GM19035 (cell line): ENCODE measurements at regions not wholly inside any gene's neighbourhood (a gene's known extent, or its start where the extent isn't known, plus 50 kb on each side); places are given as distances from the start of the nearest gene placed in this dataset.

Experiments used
- ATAC-seq: cut with Tn5 transposase; IDR thresholded peaks from one replicate; pipeline ENCODE4 v1.9.1; 2021; ENCODE audit not compliant: unreplicated experiment

GRCh38 chr9:126151031-126151685 is 175.5 kb upstream of the MVB12B start:
- no peak for ATAC-seq

GRCh38 chr9:126151686-126152134 is 174.9 kb upstream of the MVB12B start:
- no peak for ATAC-seq

GRCh38 chr9:126152622-126153362 is 173.8 kb upstream of the MVB12B start:
- no peak for ATAC-seq

- no peak for ATAC-seq
Observed at GRCh38 chr9:126153382-126153781, 173.2 kb upstream of the MVB12B start.

GRCh38 chr9:126154182-126154827 is 172.3 kb upstream of the MVB12B start:
- no peak for ATAC-seq

- ATAC-seq, result no peak
Observed at GRCh38 chr9:126154869-126155268, 171.8 kb upstream of the MVB12B start.

GRCh38 chr9:126155756-126156664 is 170.6 kb upstream of the MVB12B start:
- ATAC-seq, result no peak

- no peak for ATAC-seq
Observed at GRCh38 chr9:126156898-126157297, 169.7 kb upstream of the MVB12B start.

GRCh38 chr9:126157423-126157822 is 169.2 kb upstream of the MVB12B start:
- ATAC-seq, result no peak

- ATAC-seq, result no peak
Observed at GRCh38 chr9:126157826-126158587, 168.6 kb upstream of the MVB12B start.

GRCh38 chr9:126158588-126159429 is 167.8 kb upstream of the MVB12B start:
- ATAC-seq, result no peak

GRCh38 chr9:126159430-126160060 is 167.1 kb upstream of the MVB12B start:
- no peak for ATAC-seq

- ATAC-seq, result no peak
Observed at GRCh38 chr9:126160067-126160853, 166.4 kb upstream of the MVB12B start.

GRCh38 chr9:126160854-126161329 is 165.7 kb upstream of the MVB12B start:
- no peak for ATAC-seq

GRCh38 chr9:126162611-126163381 is 163.8 kb upstream of the MVB12B start:
- ATAC-seq, result no peak

- ATAC-seq, result no peak
Observed at GRCh38 chr9:126164796-126165525, 161.7 kb upstream of the MVB12B start.

GRCh38 chr9:126165755-126166154 is 160.9 kb upstream of the MVB12B start:
- no peak for ATAC-seq
